ENCODE measurements at regions not wholly inside any gene's neighbourhood (a gene's known extent, or its start where the extent isn't known, plus 50 kb on each side); places are given as distances from the start of the nearest gene placed in this dataset.

GRCh38 chr1:88175631-88176226 lies 508.3 kb upstream of the PKN2 start:
- H3K36me3 ChIP-seq (ENCODE audit: insufficient read depth, low read length): no peaks in the 10 kb centered on the region
- no peaks in the 10 kb centered on the region for H3K9me3 ChIP-seq (ENCODE audit: insufficient read depth, low read depth, low read length)
- H3K27ac ChIP-seq (ENCODE audit: low read depth, low read length): no peak overlapping the region
- no peaks in the 10 kb centered on the region for H3K79me2 ChIP-seq (ENCODE audit: insufficient read depth, low read length)
- Mint-ChIP-seq H3K9me3 (ENCODE audit: unreplicated experiment) (no peaks in the 10 kb centered on the region), H3K27me3 (ENCODE audit: low read depth, unreplicated experiment) (no peaks in the 10 kb centered on the region), H3K4me1 (ENCODE audit: low read depth, unreplicated experiment) (peaks cover 11% of the 10 kb centered on the region), H3K36me3 (ENCODE audit: low read depth, unreplicated experiment) (no peaks in the 10 kb centered on the region), H3K27ac (ENCODE audit: unreplicated experiment) (no peak overlapping the region), H3K4me3 (ENCODE audit: unreplicated experiment) (no peak overlapping the region)
- H4K20me1 ChIP-seq (ENCODE audit: insufficient read depth, low read length): no peaks in the 10 kb centered on the region
- FAIRE-seq: no peak
- TF ChIP-seq CTCF (IDR thresholded peaks at IDR 0.05; ENCODE audit: insufficient read depth, low read depth, low read length) (no peak), EZH2 (IDR thresholded peaks at IDR 0.05; ENCODE audit: insufficient read depth, low read length) (no peak)
- no peak overlapping the region for H3K4me3 ChIP-seq (ENCODE audit: insufficient read depth, low read depth, low read length)
- peak overlapping the region; percentile 15 for H3K9ac ChIP-seq (ENCODE audit: low read length)
- H3K4me1 ChIP-seq (ENCODE audit: insufficient read depth, low read length): peaks cover 15% of the 10 kb centered on the region
- peak; percentile 74 for DNase-seq (ENCODE audit: low read depth)
- no peaks in the 10 kb centered on the region for H3K27me3 ChIP-seq (ENCODE audit: insufficient read depth, low read length)
- peak overlapping the region; percentile 59 for H3K4me2 ChIP-seq (ENCODE audit: low read length)
- no peak overlapping the region for H2AFZ ChIP-seq (ENCODE audit: low read depth, low read length)

- no peak overlapping the region for H3K4me2 ChIP-seq (ENCODE audit: low read length)
- H3K4me3 Mint-ChIP-seq (ENCODE audit: unreplicated experiment): no peak overlapping the region
These were observed 504.1 kb upstream of the PKN2 start for GRCh38 chr1:88179943-88180342.

More at GRCh38 chr1:88179943-88180342, 504.1 kb upstream of the PKN2 start:
- Mint-ChIP-seq H3K27ac (ENCODE audit: unreplicated experiment) (no peak overlapping the region), H3K4me1 (ENCODE audit: low read depth, unreplicated experiment) (peaks cover 11% of the 10 kb centered on the region), H3K36me3 (ENCODE audit: low read depth, unreplicated experiment) (no peaks in the 10 kb centered on the region), H3K27me3 (ENCODE audit: low read depth, unreplicated experiment) (no peaks in the 10 kb centered on the region), H3K9me3 (ENCODE audit: unreplicated experiment) (no peaks in the 10 kb centered on the region)
- Histone ChIP-seq H2AFZ (ENCODE audit: low read depth, low read length) (no peak overlapping the region), H3K79me2 (ENCODE audit: insufficient read depth, low read length) (no peaks in the 10 kb centered on the region), H3K9ac (ENCODE audit: low read length) (no peak overlapping the region), H3K4me3 (ENCODE audit: insufficient read depth, low read depth, low read length) (no peak overlapping the region), H3K4me1 (ENCODE audit: insufficient read depth, low read length) (peaks cover 15% of the 10 kb centered on the region), H3K9me3 (ENCODE audit: insufficient read depth, low read depth, low read length) (no peaks in the 10 kb centered on the region), H3K27me3 (ENCODE audit: insufficient read depth, low read length) (no peaks in the 10 kb centered on the region), H3K36me3 (ENCODE audit: insufficient read depth, low read length) (no peaks in the 10 kb centered on the region), H4K20me1 (ENCODE audit: insufficient read depth, low read length) (no peaks in the 10 kb centered on the region), H3K27ac (ENCODE audit: low read depth, low read length) (no peak overlapping the region)
- TF ChIP-seq CTCF (IDR thresholded peaks at IDR 0.05; ENCODE audit: insufficient read depth, low read depth, low read length): no peak
- no peak for TF ChIP-seq EZH2 (IDR thresholded peaks at IDR 0.05; ENCODE audit: insufficient read depth, low read length)
- DNase-seq (ENCODE audit: low read depth) (no peak), FAIRE-seq (no peak)
